Fibroblast of the aortic adventitia (primary cell): ENCODE measurements at regions not wholly inside any gene's neighbourhood (a gene's known extent, or its start where the extent isn't known, plus 50 kb on each side); places are given as distances from the start of the nearest gene placed in this dataset.

Experiments
- DNase-seq: peaks from one replicate; pipeline ENCODE4 v3.0.0-alpha.2; 2010; ENCODE audit warnings: low read depth
- H3K4me3 ChIP-seq: 2 replicates; pipeline ENCODE4 v1.5.1; 2011; ENCODE audit warnings: low read depth, mild to moderate bottlenecking, control low read depth, low read length, moderate library complexity
- TF ChIP-seq, protein P1 (sequence below): IDR thresholded peaks from 2 replicates; pipeline ENCODE4 v1.5.1; 2011; ENCODE audit warnings: mild to moderate bottlenecking, low read length, control low read depth, inconsistent platforms; ENCODE audit not compliant: insufficient read depth

- no peak for DNase-seq
- no peak overlapping the region for H3K4me3 ChIP-seq
- TF ChIP-seq, protein P1, sequence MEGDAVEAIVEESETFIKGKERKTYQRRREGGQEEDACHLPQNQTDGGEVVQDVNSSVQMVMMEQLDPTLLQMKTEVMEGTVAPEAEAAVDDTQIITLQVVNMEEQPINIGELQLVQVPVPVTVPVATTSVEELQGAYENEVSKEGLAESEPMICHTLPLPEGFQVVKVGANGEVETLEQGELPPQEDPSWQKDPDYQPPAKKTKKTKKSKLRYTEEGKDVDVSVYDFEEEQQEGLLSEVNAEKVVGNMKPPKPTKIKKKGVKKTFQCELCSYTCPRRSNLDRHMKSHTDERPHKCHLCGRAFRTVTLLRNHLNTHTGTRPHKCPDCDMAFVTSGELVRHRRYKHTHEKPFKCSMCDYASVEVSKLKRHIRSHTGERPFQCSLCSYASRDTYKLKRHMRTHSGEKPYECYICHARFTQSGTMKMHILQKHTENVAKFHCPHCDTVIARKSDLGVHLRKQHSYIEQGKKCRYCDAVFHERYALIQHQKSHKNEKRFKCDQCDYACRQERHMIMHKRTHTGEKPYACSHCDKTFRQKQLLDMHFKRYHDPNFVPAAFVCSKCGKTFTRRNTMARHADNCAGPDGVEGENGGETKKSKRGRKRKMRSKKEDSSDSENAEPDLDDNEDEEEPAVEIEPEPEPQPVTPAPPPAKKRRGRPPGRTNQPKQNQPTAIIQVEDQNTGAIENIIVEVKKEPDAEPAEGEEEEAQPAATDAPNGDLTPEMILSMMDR, result no peak
Observed at GRCh38 chr2:51145761-51146160, 113.8 kb upstream of the NRXN1 start.

- no peak for DNase-seq
- TF ChIP-seq, protein P1, result no peak
- no peak overlapping the region for H3K4me3 ChIP-seq
Observed at GRCh38 chr2:51120754-51121280, 88.9 kb upstream of the NRXN1 start.

DNA sequence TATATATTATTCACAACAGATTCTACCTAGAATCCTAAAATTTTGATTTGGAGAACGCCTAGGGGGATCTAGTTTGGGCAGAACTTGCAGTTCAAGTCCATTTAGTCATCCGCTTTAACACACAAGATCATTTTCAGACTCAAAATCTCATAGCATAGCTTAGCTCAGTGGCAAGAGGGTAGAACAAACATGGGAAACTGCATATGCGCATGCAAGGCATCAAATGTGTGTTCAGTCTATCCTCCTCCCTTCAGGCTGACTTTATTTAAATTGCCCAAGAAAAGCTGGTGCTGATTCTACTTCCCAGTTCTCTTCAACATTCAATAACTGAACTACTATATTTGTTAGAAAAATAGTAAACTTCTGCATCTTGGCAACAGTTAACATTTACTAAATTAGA is 79.6 kb upstream of the NRXN1 start:
- TF ChIP-seq, protein P1, result no peak
- DNase-seq, result no peak
- no peak overlapping the region for H3K4me3 ChIP-seq

DNA sequence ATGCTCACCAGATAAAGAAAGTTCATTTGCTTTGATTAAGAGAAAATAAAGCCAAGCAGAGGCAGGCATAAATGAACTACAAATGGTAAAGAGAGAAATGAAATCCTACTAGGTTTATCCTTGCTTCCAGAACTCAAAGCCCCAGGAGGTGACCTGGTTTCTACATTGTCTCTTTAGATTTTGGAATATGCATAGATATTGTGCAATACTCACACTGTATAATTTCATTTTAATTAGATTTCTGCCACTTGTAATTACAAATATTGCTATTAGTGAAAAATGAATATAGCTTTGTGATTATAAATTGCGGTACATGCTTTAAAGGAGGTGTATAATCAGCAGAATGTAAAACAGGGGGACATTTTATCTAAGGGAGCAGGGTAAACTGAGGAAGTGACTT is 76.9 kb upstream of the NRXN1 start:
- TF ChIP-seq, protein P1, result no peak
- no peak overlapping the region for H3K4me3 ChIP-seq
- DNase-seq, result no peak

- TF ChIP-seq, protein P1, result no peak
- no peak for DNase-seq
- H3K4me3 ChIP-seq, result no peak overlapping the region
Observed at GRCh38 chr2:51107841-51108240, 75.9 kb upstream of the NRXN1 start.

GRCh38 chr2:51105811-51106210 is 73.9 kb upstream of the NRXN1 start:
- H3K4me3 ChIP-seq, result no peak overlapping the region
- no peak for DNase-seq
- TF ChIP-seq, protein P1, result no peak

DNA sequence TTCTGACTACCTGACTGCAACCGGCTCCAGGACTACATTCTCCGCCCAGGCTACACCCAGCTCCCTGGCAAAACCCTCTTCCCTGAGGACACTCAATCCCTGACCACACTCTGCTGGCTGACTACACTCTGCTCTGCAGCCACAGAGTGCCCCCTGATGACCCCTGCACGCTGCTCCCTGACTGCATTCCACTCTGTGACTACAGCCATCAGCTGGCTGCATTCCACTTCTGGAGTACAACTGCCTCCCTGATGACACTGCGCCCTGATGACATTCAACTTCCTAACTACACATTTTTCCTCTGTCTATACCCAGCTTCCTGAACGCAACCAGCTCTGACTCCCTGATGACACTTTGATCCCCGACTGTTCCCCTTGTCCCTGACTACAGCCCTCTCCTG is 71.3 kb upstream of the NRXN1 start:
- no peak for DNase-seq
- no peak overlapping the region for H3K4me3 ChIP-seq
- TF ChIP-seq, protein P1, result no peak
